Liver (tissue), 8 donors: ENCODE measurements at regions not wholly inside any gene's neighbourhood (a gene's known extent, or its start where the extent isn't known, plus 50 kb on each side); places are given as distances from the start of the nearest gene placed in this dataset.

Experiments used
- DNase-seq: peaks from one replicate; pipeline ENCODE4 v3.0.0-alpha.2; 2017; ENCODE audit warnings: low spot score
- H3K27ac ChIP-seq, 2 donors: one replicate each; pipeline ENCODE4 v1.7.0; 2013; ENCODE audit warnings: inconsistent platforms in 2 of 2, low read length in 2 of 2, control low read depth in 1 of 2, low read depth in 1 of 2, mild to moderate bottlenecking in 1 of 2
- H3K27me3 ChIP-seq, 4 donors: one replicate each; pipeline versions ENCODE4 v1.6.1 to v1.7.0; 2013; ENCODE audit warnings: low read length in 3 of 4, inconsistent platforms in 1 of 4, mild to moderate bottlenecking in 1 of 4, moderate library complexity in 1 of 4; ENCODE audit not compliant: control insufficient read depth in 4 of 4, insufficient read depth in 4 of 4
- H3K36me3 ChIP-seq, 4 donors: one replicate each; pipeline versions ENCODE4 v1.6.1 to v1.7.0; 2013; ENCODE audit warnings: low read length in 3 of 4, mild to moderate bottlenecking in 3 of 4, low read depth in 1 of 4, moderate library complexity in 1 of 4; ENCODE audit not compliant: control insufficient read depth in 4 of 4, insufficient read depth in 3 of 4
- H3K4me1 ChIP-seq, 4 donors: one replicate each; pipeline versions ENCODE4 v1.6.1 to v1.7.0; 2013; ENCODE audit warnings: low read length in 3 of 4, mild to moderate bottlenecking in 3 of 4, moderate library complexity in 1 of 4; ENCODE audit not compliant: control insufficient read depth in 4 of 4, insufficient read depth in 4 of 4
- H3K4me3 ChIP-seq, 3 donors: one replicate each; pipeline versions ENCODE4 v1.6.1 to v1.7.0; 2013; ENCODE audit warnings: low read length in 3 of 3, control low read depth in 1 of 3, low read depth in 1 of 3, mild to moderate bottlenecking in 1 of 3
- H3K9ac ChIP-seq, 2 donors: one replicate each; pipeline ENCODE4 v1.7.0; 2013; ENCODE audit warnings: low read length in 2 of 2, mild to moderate bottlenecking in 2 of 2, moderate library complexity in 2 of 2, control low read depth in 1 of 2, low read depth in 1 of 2
- H3K9me3 ChIP-seq, 4 donors: one replicate each; pipeline versions ENCODE4 v1.6.1 to v1.7.0; 2013; ENCODE audit warnings: low read length in 3 of 4; ENCODE audit not compliant: control insufficient read depth in 4 of 4
- EGR1 ChIP-seq, 2 donors: IDR thresholded peaks; 2 replicates each; pipeline ENCODE4 v1.6.1; 2016 to 2018; ENCODE audit warnings: antibody characterized with exemption in 2 of 2, low read depth in 2 of 2
- FOXA1 ChIP-seq: IDR thresholded peaks from 2 replicates; pipeline ENCODE4 v1.6.1; 2016; ENCODE audit warnings: antibody characterized with exemption
- FOXA2 ChIP-seq: IDR thresholded peaks from 2 replicates; pipeline ENCODE4 v1.6.1; 2016; ENCODE audit warnings: antibody characterized with exemption
- GABPA ChIP-seq, 2 donors: IDR thresholded peaks in 1 of 2; conservative IDR thresholded peaks in 1 of 2; 2 replicates each; pipeline ENCODE4 v1.6.1; 2016; ENCODE audit warnings: antibody characterized with exemption in 2 of 2, mild to moderate bottlenecking in 1 of 2, moderate library complexity in 1 of 2
- JUND ChIP-seq, 2 donors: IDR thresholded peaks; 2 replicates each; pipeline ENCODE4 v1.6.1; 2016; ENCODE audit warnings: antibody characterized with exemption in 2 of 2
- NR2F2 ChIP-seq: IDR thresholded peaks from 2 replicates; pipeline ENCODE4 v1.6.1; 2016; ENCODE audit warnings: antibody characterized with exemption
- RAD21 ChIP-seq, 2 donors: IDR thresholded peaks; 2 replicates each; pipeline ENCODE4 v1.6.1; 2016; ENCODE audit warnings: antibody characterized with exemption in 2 of 2, mild to moderate bottlenecking in 2 of 2
- SP1 ChIP-seq: IDR thresholded peaks from 2 replicates; pipeline ENCODE4 v1.6.1; 2018; ENCODE audit warnings: antibody characterized with exemption, mild to moderate bottlenecking
- TAF1 ChIP-seq: conservative IDR thresholded peaks from 2 replicates; pipeline ENCODE4 v1.6.1; 2016; ENCODE audit warnings: antibody characterized with exemption, mild to moderate bottlenecking
- YY1 ChIP-seq: IDR thresholded peaks from 2 replicates; pipeline ENCODE4 v1.6.1; 2016; ENCODE audit warnings: antibody characterized with exemption, mild to moderate bottlenecking
- WGBS: extraction: QIAGEN DNeasy Blood & Tissue Kit; methylation state at CpG from one replicate; pipeline ENCODE4 v1.1.7; 2013; 5-methylcytosine and 5-hydroxymethylcytosine counted together
- TF ChIP-seq, protein P1 (sequence below): fragments of 150-350 bp; IDR thresholded peaks from 2 replicates; pipeline ENCODE4 v1.5.1; 2017; ENCODE audit warnings: improper control_type of control experiment, low read depth, low read length; ENCODE audit not compliant: missing input control
- TF ChIP-seq, protein P2 (sequence below): IDR thresholded peaks from 2 replicates; pipeline ENCODE4 v1.6.1; 2016; ENCODE audit warnings: antibody characterized with exemption
- TF ChIP-seq, protein P3 (sequence below): IDR thresholded peaks from 2 replicates; pipeline ENCODE4 v1.6.1; 2016; ENCODE audit warnings: antibody characterized with exemption, mild to moderate bottlenecking
- TF ChIP-seq, protein P4 (sequence below): IDR thresholded peaks from 2 replicates; pipeline ENCODE4 v1.6.1; 2016; ENCODE audit warnings: antibody characterized with exemption
- donor health status: healthy.
- donor health status: healthy.
- donor health status: healthy.
- donor health status: healthy.
- donor health status: healthy.

DNA sequence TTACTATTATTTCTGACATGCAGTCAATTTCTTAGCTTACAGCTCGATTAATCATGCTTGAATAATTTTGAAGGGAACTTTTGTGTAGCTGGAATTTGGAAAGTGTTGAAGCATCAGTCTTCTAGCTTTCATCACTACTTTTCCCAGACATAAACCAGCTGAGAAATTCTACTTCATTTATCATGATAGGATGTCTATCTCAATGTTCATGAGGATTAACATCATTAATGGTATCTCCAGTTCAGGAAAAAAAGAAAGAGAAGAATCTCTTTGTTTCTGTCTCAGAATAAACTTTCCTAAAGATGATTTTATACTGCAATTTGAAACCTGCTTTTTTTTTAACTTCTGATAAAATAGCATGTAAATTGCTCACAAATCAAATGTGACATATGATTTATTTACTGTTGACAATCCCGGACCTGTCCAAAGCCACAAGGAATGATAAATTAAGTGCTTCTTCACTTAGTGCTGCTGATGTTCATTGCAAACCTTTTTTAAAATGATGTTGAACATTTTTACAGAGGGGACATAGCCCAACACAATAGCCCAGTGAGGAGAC lies 412.1 kb upstream of the CLINT1 start:
- 59% methylated on average over 2 of the region's 2 CpGs for WGBS
- H3K4me1 ChIP-seq, result no peaks in the 10 kb centered on the region
- no peak for DNase-seq
- H3K27ac ChIP-seq, result no peak overlapping the region
- H3K9me3 ChIP-seq, result no peaks in the 10 kb centered on the region
- no peaks in the 10 kb centered on the region for H3K36me3 ChIP-seq
- TF ChIP-seq GABPA (IDR thresholded peaks at IDR 0.05 in 1 of 2, conservative IDR thresholded peaks at IDR 0.05 in 1 of 2) (no peak), FOXA2 (no peak), RAD21 (IDR thresholded peaks at IDR 0.05) (no peak)
- TF ChIP-seq, protein P1, sequence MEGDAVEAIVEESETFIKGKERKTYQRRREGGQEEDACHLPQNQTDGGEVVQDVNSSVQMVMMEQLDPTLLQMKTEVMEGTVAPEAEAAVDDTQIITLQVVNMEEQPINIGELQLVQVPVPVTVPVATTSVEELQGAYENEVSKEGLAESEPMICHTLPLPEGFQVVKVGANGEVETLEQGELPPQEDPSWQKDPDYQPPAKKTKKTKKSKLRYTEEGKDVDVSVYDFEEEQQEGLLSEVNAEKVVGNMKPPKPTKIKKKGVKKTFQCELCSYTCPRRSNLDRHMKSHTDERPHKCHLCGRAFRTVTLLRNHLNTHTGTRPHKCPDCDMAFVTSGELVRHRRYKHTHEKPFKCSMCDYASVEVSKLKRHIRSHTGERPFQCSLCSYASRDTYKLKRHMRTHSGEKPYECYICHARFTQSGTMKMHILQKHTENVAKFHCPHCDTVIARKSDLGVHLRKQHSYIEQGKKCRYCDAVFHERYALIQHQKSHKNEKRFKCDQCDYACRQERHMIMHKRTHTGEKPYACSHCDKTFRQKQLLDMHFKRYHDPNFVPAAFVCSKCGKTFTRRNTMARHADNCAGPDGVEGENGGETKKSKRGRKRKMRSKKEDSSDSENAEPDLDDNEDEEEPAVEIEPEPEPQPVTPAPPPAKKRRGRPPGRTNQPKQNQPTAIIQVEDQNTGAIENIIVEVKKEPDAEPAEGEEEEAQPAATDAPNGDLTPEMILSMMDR, result no peak
- no peak overlapping the region for H3K4me3 ChIP-seq
- H3K27me3 ChIP-seq, result no peaks in the 10 kb centered on the region
- no peak overlapping the region for H3K9ac ChIP-seq

DNA sequence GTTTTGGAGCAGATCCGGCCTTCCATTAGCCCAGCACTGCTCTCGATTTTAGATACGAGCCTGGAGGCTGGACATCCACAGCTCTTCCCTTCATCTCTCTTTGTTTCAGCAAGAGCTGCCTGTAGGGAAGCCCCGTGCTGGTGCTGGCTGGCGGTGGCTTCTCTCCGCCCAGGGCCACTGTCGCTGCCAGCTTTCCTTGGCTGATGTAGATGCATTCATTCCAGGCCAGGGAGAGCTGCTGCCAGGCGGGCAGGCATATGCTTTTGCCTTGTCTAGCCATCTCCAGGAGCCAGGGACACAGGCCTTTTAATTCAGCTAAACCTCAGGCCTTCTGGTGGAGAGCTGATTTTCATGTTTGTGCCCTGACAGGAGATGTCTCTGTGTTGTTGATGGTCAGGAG lies 409.3 kb upstream of the CLINT1 start:
- Histone ChIP-seq H3K9me3 (no peaks in the 10 kb centered on the region), H3K4me1 (no peaks in the 10 kb centered on the region), H3K9ac (no peak overlapping the region), H3K36me3 (no peaks in the 10 kb centered on the region), H3K27ac (no peak overlapping the region), H3K27me3 (no peaks in the 10 kb centered on the region), H3K4me3 (no peak overlapping the region)
- TF ChIP-seq, protein P2, sequence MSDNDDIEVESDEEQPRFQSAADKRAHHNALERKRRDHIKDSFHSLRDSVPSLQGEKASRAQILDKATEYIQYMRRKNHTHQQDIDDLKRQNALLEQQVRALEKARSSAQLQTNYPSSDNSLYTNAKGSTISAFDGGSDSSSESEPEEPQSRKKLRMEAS, result no peak
- TF ChIP-seq, protein P1, result no peak
- no peak for TF ChIP-seq NR2F2
- no peak for TF ChIP-seq RAD21 (IDR thresholded peaks at IDR 0.05)
- WGBS, result 88% methylated on average over 8 of the region's 8 CpGs
- DNase-seq, result no peak

DNA sequence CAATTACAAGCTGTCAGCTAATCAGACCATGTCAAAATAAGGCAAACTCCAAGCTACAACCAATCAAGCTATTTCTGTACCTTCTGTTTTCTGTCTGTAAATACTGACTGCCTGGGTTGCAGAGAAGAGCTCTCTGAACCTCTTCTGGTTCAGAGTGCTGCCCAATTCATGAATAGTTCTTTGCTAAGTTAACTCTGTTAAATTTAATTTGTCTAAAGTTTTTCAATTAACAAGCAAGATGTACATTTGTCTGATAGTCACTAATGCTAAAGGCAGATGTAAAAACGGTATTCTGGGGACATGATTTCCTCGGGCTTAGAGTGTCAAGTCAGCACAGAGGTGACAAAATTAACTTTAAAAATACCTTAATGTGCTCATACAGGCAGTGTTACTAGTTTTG lies 408.3 kb upstream of the CLINT1 start:
- 91% methylated on average over 2 of the region's 2 CpGs for WGBS
- H3K27ac ChIP-seq, result no peak overlapping the region
- H3K27me3 ChIP-seq, result no peaks in the 10 kb centered on the region
- no peak overlapping the region for H3K4me3 ChIP-seq
- no peak for DNase-seq
- no peaks in the 10 kb centered on the region for H3K4me1 ChIP-seq
- H3K36me3 ChIP-seq, result no peaks in the 10 kb centered on the region
- H3K9ac ChIP-seq, result no peak overlapping the region
- H3K9me3 ChIP-seq, result no peaks in the 10 kb centered on the region
- TF ChIP-seq, protein P3, sequence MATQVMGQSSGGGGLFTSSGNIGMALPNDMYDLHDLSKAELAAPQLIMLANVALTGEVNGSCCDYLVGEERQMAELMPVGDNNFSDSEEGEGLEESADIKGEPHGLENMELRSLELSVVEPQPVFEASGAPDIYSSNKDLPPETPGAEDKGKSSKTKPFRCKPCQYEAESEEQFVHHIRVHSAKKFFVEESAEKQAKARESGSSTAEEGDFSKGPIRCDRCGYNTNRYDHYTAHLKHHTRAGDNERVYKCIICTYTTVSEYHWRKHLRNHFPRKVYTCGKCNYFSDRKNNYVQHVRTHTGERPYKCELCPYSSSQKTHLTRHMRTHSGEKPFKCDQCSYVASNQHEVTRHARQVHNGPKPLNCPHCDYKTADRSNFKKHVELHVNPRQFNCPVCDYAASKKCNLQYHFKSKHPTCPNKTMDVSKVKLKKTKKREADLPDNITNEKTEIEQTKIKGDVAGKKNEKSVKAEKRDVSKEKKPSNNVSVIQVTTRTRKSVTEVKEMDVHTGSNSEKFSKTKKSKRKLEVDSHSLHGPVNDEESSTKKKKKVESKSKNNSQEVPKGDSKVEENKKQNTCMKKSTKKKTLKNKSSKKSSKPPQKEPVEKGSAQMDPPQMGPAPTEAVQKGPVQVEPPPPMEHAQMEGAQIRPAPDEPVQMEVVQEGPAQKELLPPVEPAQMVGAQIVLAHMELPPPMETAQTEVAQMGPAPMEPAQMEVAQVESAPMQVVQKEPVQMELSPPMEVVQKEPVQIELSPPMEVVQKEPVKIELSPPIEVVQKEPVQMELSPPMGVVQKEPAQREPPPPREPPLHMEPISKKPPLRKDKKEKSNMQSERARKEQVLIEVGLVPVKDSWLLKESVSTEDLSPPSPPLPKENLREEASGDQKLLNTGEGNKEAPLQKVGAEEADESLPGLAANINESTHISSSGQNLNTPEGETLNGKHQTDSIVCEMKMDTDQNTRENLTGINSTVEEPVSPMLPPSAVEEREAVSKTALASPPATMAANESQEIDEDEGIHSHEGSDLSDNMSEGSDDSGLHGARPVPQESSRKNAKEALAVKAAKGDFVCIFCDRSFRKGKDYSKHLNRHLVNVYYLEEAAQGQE, result no peak
- no peak for TF ChIP-seq YY1
- TF ChIP-seq FOXA2, result no peak
- no peak for TF ChIP-seq JUND (IDR thresholded peaks at IDR 0.05)
- TF ChIP-seq, protein P4, sequence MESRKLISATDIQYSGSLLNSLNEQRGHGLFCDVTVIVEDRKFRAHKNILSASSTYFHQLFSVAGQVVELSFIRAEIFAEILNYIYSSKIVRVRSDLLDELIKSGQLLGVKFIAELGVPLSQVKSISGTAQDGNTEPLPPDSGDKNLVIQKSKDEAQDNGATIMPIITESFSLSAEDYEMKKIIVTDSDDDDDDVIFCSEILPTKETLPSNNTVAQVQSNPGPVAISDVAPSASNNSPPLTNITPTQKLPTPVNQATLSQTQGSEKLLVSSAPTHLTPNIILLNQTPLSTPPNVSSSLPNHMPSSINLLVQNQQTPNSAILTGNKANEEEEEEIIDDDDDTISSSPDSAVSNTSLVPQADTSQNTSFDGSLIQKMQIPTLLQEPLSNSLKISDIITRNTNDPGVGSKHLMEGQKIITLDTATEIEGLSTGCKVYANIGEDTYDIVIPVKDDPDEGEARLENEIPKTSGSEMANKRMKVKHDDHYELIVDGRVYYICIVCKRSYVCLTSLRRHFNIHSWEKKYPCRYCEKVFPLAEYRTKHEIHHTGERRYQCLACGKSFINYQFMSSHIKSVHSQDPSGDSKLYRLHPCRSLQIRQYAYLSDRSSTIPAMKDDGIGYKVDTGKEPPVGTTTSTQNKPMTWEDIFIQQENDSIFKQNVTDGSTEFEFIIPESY, result no peak
- TF ChIP-seq TAF1, result no peak
- TF ChIP-seq GABPA (IDR thresholded peaks at IDR 0.05 in 1 of 2, conservative IDR thresholded peaks at IDR 0.05 in 1 of 2), result no peak
- no peak for TF ChIP-seq FOXA1
- no peak for TF ChIP-seq RAD21 (IDR thresholded peaks at IDR 0.05)
- TF ChIP-seq, protein P1, result no peak
- TF ChIP-seq, protein P2, result no peak
- no peak for TF ChIP-seq EGR1 (IDR thresholded peaks at IDR 0.05; ENCODE audit: low read depth in 2 of 2)
- no peak for TF ChIP-seq SP1
